Activated CD8-positive, alpha-beta T cell treated with anti-CD3 and anti-CD28 coated beads for 36 hours (primary cell): ENCODE measurements at regions not wholly inside any gene's neighbourhood (a gene's known extent, or its start where the extent isn't known, plus 50 kb on each side); places are given as distances from the start of the nearest gene placed in this dataset.

Experiments
- ATAC-seq: fragments of 200-7000 bp; cut with Tn5 transposase; one replicate; pipeline ENCODE4 v1.10.0; 2021; ENCODE audit warnings: mild to moderate bottlenecking, moderate library complexity
- CTCF ChIA-PET: fragments of 350-600 bp; sonication (Branson Sonifier 250); formaldehyde crosslinking; loops from one replicate; lab custom pipeline; 2021; ENCODE audit warnings: antibody characterized with exemption; lab: Charles Lee
- POLR2A ChIA-PET: fragments of 350-600 bp; sonication (Branson Sonifier 250); formaldehyde crosslinking; loops from one replicate; lab custom pipeline; 2021; ENCODE audit warnings: antibody characterized with exemption; lab: Charles Lee
- DNase-seq: peaks from one replicate; pipeline ENCODE4 v3.0.0-alpha.2; 2020
- H3K27ac Mint-ChIP-seq: one replicate; pipeline ENCODE4 v1.8.0; 2021; ENCODE audit warnings: mild to moderate bottlenecking, mixed read lengths
- H3K27me3 Mint-ChIP-seq: one replicate; pipeline ENCODE4 v1.8.0; 2021; ENCODE audit warnings: mixed read lengths
- H3K36me3 Mint-ChIP-seq: one replicate; pipeline ENCODE4 v1.8.0; 2021; ENCODE audit warnings: low read depth, mixed read lengths
- H3K4me1 Mint-ChIP-seq: one replicate; pipeline ENCODE4 v1.8.0; 2021; ENCODE audit warnings: low read depth, mixed read lengths
- H3K4me3 Mint-ChIP-seq: one replicate; pipeline ENCODE4 v1.8.0; 2021; ENCODE audit warnings: mild to moderate bottlenecking, moderate library complexity, mixed read lengths
- H3K9me3 Mint-ChIP-seq: one replicate; pipeline ENCODE4 v1.8.0; 2021; ENCODE audit warnings: mixed read lengths
- CTCF ChIP-seq: fragments of 200-600 bp; IDR thresholded peaks from one replicate; pipeline ENCODE4 v1.8.0; 2022; ENCODE audit warnings: antibody characterized with exemption, mild to moderate bottlenecking
- intact Hi-C: fragments of 100-400 bp; cut with micrococcal nuclease; formaldehyde crosslinking; loops from one replicate; pipeline ENCODE4 v1.10.0; 2022

- Mint-ChIP-seq H3K9me3 (no peaks in the 10 kb centered on the region), H3K27me3 (no peaks in the 10 kb centered on the region), H3K36me3 (no peaks in the 10 kb centered on the region), H3K27ac (no peak overlapping the region), H3K4me1 (no peaks in the 10 kb centered on the region), H3K4me3 (no peak overlapping the region)
- POLR2A ChIA-PET: no interaction called here
- ATAC-seq (no peak), DNase-seq (no peak)
- no peak for TF ChIP-seq CTCF
- intact Hi-C loops: no loop called here
- CTCF ChIA-PET: no interaction called here
These were observed 454.3 kb downstream of the ARAP2 start for GRCh38 chr4:35789899-35790574.

- no peak for TF ChIP-seq CTCF
- H3K4me3 Mint-ChIP-seq: no peak overlapping the region
- no peaks in the 10 kb centered on the region for H3K4me1 Mint-ChIP-seq
- no peak overlapping the region for H3K27ac Mint-ChIP-seq
- intact Hi-C loops: no loop called here
- H3K27me3 Mint-ChIP-seq: no peaks in the 10 kb centered on the region
- ChIA-PET POLR2A (no interaction called here), CTCF (no interaction called here)
- DNase-seq: no peak
- ATAC-seq: no peak
- H3K9me3 Mint-ChIP-seq: peaks cover 5% of the 10 kb centered on the region
- no peaks in the 10 kb centered on the region for H3K36me3 Mint-ChIP-seq
These were observed 451.1 kb downstream of the ARAP2 start for GRCh38 chr4:35793045-35793722.

- ATAC-seq: no peak
- H3K4me3 Mint-ChIP-seq: no peak overlapping the region
- no peak for TF ChIP-seq CTCF
- H3K9me3 Mint-ChIP-seq: peaks cover 5% of the 10 kb centered on the region
- ChIA-PET CTCF (no interaction called here), POLR2A (no interaction called here)
- H3K4me1 Mint-ChIP-seq: no peaks in the 10 kb centered on the region
- no peaks in the 10 kb centered on the region for H3K27me3 Mint-ChIP-seq
- H3K36me3 Mint-ChIP-seq: no peaks in the 10 kb centered on the region
- intact Hi-C loops: no loop called here
- no peak overlapping the region for H3K27ac Mint-ChIP-seq
- DNase-seq: no peak
These were observed 450.5 kb downstream of the ARAP2 start for GRCh38 chr4:35793766-35794165.

GRCh38 chr4:35800669-35801068 is 443.6 kb downstream of the ARAP2 start:
- intact Hi-C loops: no loop called here
- CTCF ChIA-PET: no interaction called here
- TF ChIP-seq CTCF: no peak
- no peak overlapping the region for H3K4me3 Mint-ChIP-seq
- H3K27me3 Mint-ChIP-seq: no peaks in the 10 kb centered on the region
- H3K36me3 Mint-ChIP-seq: no peaks in the 10 kb centered on the region
- POLR2A ChIA-PET: no interaction called here
- H3K4me1 Mint-ChIP-seq: no peaks in the 10 kb centered on the region
- peaks cover 5% of the 10 kb centered on the region for H3K9me3 Mint-ChIP-seq
- ATAC-seq (no peak), DNase-seq (no peak)
- no peak overlapping the region for H3K27ac Mint-ChIP-seq

- no peak for DNase-seq
- intact Hi-C loops: no loop called here
- ChIA-PET CTCF (no interaction called here), POLR2A (no interaction called here)
- no peaks in the 10 kb centered on the region for H3K36me3 Mint-ChIP-seq
- no peak overlapping the region for H3K4me3 Mint-ChIP-seq
- H3K4me1 Mint-ChIP-seq: no peaks in the 10 kb centered on the region
- H3K27ac Mint-ChIP-seq: no peak overlapping the region
- no peak for TF ChIP-seq CTCF
- H3K27me3 Mint-ChIP-seq: no peaks in the 10 kb centered on the region
- no peak for ATAC-seq
- H3K9me3 Mint-ChIP-seq: no peaks in the 10 kb centered on the region
These were observed 441.7 kb downstream of the ARAP2 start for GRCh38 chr4:35802644-35803043.
